GM12878 (cell line): ENCODE measurements at regions not wholly inside any gene's neighbourhood (a gene's known extent, or its start where the extent isn't known, plus 50 kb on each side); places are given as distances from the start of the nearest gene placed in this dataset.

Experiments used
- CBFB ChIP-seq: IDR thresholded peaks from 2 replicates; pipeline ENCODE4 v1.6.1; 2016; ENCODE audit warnings: antibody characterized with exemption, low read depth
- PKNOX1 ChIP-seq: fragments of 450-650 bp; IDR thresholded peaks from 2 replicates; pipeline ENCODE4 v1.6.1; 2016; ENCODE audit warnings: mild to moderate bottlenecking
- PML ChIP-seq: IDR thresholded peaks from 2 replicates; pipeline ENCODE4 v1.6.1; 2012; ENCODE audit warnings: low read length, inconsistent platforms
- RAD21 ChIP-seq: IDR thresholded peaks from 2 replicates; pipeline ENCODE4 v1.6.1; 2011; ENCODE audit warnings: mild to moderate bottlenecking, low read depth, low read length, moderate library complexity; ENCODE audit not compliant: insufficient read depth
- ZNF24 ChIP-seq: fragments of 450-650 bp; IDR thresholded peaks from 2 replicates; pipeline ENCODE4 v1.6.1; 2017; ENCODE audit warnings: antibody characterized with exemption, mild to moderate bottlenecking

DNA sequence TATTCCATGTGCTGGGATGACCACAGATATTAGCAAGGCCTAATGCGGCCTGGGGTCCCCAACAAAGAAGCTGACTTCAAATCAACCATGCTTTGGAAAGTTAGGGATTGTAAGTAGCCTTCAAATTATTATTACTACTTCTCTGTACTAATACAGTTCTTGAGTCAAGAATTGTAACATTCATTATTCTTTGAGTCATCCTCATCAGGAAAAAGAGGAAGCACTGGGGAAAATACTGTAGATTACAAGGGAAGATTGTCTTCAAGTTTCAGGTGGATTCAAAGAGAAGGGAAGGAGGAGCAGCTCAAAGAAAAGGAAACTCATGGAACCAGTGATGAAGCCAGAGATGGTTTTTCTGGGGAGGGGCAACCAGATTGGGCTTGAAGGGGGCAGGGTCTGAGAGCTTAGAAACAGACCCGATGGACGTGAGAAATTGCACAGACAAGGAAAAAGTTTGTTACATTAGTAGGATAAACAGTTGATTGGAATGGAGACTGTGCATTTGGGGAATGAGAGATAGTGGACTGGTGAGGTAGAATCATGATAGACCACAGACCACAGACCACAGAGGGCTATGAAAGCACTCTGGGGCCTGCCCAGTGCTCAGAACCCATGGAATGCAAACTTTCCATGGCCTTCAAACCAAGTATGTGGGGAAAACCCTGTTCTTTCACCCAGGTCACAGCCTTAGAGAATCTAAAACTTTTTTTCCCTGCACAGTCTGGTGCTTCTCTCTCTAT lies 209.9 kb downstream of the ZNF365 start:
- TF ChIP-seq CBFB (no peak), ZNF24 (no peak), PML (no peak), RAD21 (no peak), PKNOX1 (no peak)
